COLO829 (cell line): ENCODE measurements at regions not wholly inside any gene's neighbourhood (a gene's known extent, or its start where the extent isn't known, plus 50 kb on each side); places are given as distances from the start of the nearest gene placed in this dataset.
"Not testable (repeated sequence)": the region's sequence is repeated elsewhere in the genome, so short reads cannot be mapped to it uniquely, and the experiment has no call there.

Experiments used
- DNase-seq: peaks from one replicate; pipeline ENCODE4 v3.0.0; 2012; ENCODE audit warnings: low spot score

DNA sequence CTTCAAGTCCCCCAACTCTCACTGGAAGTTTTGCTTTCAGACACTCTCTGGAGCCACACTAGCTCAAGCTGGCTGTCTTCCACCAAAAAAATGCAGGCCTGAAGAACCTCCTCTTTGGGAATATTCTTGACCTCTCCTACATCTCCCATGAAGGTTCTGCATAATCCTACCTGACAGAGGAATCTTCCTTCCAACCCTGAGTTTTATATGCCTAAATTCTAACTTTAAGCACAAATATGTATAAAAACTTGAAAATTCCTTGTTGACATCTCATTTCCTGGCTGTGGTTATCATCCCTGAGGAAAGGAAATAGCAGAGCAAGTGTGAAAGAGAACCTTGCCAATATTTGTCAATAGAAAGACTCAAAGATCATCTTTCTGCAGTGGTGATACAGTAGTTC lies 249.0 kb downstream of the LPIN1 start:
- DNase-seq: no peak

DNA sequence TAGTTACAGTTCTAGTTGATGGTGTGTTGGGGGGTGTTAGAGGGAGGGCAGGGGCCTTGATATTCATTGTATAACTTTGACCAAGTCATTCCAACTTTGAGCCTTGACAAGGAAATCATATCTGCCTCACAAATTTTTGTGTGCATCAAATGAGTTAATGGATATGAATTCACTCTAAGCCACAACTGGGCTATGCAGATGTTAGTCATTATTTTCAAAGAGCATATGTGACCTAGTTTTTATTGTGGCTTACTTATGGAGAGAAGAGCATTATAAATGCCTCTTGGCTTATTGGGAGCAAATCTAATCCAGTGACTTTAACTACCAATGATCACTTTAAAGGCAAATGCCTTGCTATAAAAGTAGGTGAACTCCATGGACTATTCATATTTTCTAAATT lies 250.2 kb downstream of the LPIN1 start:
- DNase-seq: no peak

DNA sequence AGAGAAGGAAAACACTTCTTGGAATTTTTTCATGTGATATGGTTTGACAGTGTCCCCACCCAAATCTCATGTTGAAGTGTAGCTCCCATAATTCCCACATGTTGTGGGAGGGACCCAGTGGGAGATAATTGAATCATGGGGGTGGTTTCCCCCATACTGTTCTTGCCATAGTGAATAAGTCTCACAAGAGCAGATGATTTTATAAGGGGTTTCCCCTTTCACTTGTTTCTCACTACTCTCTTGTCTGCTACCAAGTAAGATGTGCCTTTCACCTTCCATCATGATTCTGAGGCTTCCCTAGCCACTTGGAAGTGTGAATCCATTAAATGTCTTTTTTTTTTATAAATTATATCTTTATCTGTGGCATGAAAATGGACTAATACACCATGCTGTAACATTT lies 250.7 kb downstream of the LPIN1 start:
- no peak for DNase-seq

DNA sequence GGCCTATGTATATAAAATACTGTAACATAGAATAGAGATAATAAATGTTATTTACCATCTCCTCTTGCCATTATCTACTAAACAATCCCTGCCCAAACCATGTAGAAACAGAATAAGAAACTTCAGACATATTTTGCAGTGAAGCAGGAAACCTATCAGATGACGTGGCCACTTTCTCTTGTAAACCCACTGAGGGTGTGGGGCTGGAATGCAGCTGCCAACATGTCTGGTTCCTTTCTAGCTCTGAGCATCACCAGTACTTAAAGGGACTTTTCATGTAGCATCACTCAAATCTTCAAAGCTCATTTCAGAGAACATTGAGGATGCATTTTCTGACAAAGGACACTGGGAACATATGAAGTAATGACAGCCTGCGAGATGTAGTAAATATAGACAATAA lies 251.8 kb downstream of the LPIN1 start:
- no peak for DNase-seq

DNA sequence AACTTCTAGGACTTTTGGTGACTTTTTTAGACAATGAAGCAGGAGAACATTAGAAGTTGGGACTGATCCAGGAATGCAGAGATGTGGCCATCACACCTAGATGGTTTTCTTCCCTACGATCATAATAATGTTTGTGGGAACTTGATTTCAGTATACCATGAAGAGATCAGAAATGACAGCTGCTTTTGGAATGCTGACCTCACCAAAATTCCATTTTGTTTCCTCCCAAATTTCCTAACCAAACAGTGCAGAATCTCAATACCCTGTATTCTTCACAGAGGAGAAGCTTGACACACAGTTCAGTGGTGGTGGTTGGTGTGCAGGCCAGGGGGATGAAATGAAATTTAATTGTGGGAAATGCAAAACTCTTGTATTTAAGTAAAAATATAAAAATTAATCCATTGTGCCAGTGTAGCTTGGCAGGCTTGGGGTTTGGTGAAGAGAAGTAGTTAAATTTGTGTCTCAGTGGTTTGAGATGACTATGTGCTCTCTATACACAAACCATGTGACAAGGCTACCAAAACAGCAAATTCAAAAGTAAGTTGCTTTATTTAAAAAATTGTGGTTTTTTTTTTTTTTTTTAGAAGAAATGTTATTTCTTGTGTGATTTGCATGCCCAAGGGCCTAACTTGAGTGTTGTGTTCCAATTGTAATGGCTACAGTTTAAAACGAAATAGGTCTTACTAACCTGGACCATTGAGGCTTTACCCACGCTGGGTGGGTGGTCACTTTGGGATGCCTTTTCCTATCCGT lies 252.4 kb downstream of the LPIN1 start:
- no peak for DNase-seq

DNA sequence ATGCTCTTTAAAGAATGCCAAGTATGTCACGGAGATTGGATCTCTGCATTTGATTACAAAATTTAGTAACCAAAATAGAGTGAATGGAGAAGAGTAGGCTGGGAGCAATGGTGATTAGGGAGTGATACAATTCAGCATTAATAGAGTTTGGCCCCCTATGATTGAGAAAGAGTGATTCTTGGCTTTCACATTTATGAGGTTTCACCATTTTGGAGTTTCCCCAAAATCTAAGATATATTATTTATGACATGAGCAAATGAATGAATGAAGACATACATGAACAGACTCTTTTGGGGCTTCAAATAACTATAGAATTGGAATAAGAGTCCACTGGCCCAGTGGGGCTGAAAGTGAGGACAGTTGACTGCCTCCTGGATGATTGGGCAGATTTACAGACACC lies 255.2 kb downstream of the LPIN1 start:
- DNase-seq: no peak

DNA sequence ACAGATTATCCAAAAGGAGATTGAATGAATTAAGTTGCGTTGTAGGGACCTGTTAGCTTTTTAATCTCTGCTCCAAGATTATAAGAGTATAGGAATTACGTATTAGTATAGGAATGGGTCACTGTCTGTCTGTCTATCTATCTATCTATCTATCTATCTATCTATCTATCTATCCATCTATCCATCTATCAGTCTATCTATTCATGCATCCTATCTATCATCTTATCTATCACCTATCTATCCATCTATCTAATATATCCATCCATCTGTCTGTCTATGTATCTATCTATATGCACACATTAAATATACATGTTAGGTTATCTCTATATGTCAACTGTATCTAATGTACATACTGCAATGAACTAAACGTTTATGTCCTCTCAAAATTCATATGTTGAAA lies 255.8 kb downstream of the LPIN1 start:
- no peak for DNase-seq

DNA sequence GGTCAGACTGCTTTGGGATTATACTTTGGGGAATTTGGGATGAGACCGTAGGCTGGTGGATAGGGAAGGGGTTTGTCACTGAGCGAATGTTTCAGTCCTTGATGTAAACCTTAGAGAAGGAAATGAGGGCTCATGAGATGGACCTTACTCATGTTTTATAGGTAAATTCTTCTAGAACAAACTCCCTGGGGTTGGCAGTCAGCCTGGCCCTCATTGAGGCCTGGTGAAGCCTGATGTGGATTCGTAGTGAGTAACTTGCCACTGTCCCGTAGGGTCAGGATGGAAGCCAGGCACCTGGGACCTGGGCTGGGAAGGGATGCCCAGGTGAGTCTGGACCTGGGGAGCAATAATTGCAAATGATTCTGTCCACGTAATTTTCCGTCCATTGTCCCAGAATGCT lies 258.3 kb downstream of the LPIN1 start:
- no peak for DNase-seq

DNA sequence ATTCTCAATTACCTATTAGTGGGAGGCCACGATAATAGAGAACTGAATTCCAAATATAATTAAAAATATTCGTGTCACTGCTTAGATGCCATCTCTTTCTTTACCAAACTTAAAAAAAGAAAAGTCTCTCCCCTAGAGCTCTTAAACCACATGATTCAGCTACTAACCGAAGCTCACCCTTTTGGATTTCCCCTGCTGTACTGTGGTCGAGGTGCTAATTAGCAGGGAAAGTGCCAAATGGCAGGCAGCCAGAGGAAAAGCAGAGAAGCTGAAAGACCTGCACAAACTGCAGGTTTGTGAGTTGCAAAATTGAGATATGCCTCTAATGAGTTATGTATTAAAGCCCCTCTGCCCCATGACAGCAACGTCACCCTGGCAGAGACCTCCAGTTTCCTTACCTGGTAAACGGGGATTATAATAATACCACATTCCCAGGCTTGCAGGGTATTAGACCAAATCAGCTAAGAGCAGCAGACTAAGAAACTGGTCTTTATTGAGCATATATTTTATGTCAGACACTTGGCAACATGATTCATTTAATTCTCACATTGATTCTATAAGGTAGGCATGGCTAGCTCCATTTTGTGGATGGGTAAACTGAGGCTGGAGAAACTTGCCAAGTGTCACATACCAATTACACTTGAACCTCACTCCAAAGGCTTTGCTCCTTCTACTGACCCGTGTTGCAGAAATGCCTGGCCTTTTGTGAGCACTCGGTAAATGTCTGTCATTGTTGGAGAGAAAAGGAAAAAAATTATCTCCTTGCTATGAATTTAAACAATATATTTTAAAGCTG lies 259.7 kb downstream of the LPIN1 start:
- no peak for DNase-seq

DNA sequence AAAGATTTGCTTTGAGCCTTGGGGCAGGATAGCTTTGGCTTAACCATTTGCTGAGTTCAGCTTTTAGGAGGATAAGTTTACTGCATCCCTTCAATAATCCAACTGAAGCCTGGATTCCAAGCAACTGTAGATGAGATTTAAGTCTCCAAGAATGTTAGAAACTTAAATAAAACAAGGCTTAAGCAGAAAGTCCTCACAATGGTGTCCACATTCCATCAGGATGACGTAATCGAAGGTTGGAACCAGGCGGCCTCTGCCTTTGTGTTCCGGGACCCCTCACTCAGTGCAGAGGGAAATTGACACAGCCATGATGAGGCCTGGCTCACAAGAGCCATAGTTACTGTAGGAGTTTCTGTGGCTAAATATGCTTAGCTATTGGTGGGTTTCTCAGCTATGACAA lies 260.4 kb downstream of the LPIN1 start:
- no peak for DNase-seq

DNA sequence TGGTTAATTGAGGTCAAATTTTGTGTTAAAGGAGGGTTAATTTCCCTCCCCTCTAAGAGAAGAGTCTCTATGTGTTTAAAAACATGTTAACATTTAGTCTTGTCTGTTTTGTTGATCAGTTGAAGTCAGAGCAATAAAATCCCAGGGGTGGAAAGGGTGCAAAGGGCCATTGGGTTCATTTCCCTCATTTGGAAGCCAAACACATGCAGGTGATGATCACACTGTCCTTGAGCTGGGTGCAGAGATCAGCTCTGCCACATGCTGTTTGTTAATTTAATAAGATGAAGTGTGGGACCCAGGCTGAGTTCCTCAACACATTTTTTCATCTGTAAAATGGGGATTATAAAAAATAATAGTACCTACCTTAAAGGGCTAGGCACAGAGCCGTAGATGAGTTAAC lies 260.9 kb downstream of the LPIN1 start:
- no peak for DNase-seq

DNA sequence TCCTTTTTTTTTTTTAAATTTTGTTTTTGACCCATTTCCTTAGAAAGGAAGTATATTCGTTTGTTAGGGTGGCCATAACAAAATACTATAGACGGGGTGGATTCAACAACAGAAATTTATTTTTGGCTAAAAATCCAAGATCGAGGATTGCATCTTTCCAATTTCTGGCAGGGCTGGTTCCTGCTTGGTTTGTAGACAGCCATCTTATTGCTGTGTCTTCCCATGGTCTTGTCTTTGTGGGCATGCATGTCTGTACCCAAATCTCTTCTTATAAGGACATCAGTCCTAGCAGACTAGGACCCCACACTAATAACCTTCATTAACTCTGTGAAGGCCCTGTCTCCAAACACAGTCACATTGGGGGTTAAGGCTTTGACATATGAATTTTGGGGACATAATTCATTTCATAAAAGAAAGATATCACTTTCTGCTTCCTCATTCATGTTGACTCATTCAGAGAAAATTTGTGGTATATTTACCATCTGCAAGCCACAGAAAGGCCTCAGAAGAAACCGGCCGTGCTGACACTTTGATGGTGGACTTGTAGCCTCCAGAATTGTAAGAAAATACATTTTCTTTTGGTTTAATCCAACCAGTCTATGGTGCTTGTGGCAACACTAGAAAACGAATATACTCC lies 262.1 kb downstream of the LPIN1 start:
- no peak for DNase-seq

DNA sequence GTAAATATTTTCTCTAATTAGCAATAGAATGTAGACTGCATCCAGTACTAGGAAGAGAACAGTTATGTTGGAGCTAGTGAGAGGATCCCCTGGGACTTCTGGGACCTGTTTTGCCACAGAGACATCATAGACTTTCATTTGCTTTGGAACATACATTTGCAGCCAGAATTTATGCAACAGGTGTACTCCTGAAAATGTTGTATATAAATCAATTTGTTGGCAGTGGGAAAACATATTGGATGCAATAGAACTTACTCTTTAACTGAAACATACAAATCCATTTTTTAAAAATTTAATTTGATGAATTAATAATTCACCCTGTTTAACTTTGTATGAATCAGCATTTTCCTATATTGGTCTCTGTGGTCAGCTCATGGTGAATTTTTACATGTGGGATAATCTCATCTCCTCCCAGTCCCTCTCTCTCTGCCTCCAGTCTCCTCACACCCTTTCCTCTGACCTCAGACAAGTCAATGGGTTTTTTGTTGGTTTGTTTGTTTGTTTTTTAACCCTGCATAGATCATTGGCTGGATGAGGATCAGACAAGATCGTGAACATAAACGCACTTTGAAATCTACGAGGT lies 263.0 kb downstream of the LPIN1 start:
- DNase-seq: no peak

DNA sequence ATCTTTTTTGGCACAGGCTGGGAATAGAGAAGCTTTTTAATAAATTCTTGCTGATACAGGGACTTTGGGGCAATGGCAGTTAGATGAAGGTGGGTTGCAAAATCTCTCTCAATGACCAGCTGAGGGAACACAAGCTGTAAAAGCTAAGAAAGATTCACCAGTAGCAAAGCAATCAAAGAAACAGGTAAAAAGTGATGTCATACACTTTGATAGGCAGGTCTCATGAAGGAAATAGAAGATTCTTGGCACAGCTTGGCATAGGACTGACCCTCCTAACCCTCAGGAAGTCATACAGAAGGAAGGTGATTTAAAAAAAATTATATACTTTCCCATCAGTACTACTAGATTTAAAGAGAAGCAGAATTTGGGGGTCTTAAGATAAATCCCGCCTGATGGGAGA lies 263.6 kb downstream of the LPIN1 start:
- no peak for DNase-seq

DNA sequence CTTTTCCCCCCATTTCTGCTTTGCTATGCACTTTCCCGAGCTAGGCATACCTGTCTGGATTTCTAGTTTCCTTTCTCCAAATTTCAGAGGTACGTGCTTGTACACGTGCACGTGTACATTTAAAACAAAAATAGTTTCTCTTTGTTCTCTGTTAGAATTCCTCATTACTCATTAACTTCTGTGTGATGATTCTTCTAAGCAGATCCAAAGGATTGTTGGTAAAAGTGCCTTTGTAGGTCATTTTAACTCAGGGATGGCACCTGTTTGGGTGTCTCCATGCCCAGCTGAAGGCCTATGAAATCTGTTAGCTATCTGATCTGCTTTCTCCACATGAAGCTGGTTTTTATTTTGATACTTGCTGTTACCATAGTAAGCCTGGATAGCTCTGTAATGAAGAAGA lies 264.3 kb downstream of the LPIN1 start:
- DNase-seq: no peak

DNA sequence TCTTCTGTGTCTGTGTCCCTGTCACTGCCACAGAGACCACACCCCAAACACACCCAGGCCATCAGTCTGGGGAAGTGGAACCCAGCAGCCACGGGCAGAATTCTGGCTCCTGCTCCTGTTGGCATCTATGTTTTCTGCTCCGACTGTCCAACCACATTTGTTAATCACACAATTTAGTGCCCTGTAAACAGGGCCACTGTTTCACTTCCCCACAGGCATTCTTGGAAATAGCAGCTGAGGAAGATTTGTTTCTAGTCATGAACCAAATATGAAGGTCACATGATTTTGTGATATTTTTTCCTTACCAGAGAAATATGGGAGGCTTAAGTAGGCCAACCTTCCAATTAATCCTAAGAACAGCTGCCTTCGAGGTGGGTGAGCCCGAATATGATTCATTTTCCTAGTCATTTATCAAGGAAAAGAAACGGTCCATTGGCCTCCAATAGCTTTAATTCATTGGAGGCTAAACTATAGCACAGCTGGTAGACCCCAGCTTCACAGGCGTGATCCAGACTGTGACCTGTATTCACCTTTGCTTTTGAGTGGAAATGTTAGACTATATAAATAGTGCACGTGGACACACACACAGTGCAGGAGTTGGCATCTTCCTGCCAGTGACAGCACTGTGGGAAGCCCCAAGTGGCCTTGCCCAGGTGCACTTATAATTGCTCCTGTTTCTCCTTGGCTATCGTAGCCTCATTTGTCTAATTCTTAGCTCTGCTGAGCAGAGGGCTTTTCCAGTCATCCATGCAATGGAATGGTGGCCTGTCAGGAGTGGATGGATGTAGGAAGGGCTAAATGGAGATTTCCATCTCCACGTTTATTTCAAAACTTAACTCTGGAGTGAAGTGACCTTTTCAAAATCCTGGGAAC lies 267.9 kb downstream of the LPIN1 start:
- no peak for DNase-seq

DNA sequence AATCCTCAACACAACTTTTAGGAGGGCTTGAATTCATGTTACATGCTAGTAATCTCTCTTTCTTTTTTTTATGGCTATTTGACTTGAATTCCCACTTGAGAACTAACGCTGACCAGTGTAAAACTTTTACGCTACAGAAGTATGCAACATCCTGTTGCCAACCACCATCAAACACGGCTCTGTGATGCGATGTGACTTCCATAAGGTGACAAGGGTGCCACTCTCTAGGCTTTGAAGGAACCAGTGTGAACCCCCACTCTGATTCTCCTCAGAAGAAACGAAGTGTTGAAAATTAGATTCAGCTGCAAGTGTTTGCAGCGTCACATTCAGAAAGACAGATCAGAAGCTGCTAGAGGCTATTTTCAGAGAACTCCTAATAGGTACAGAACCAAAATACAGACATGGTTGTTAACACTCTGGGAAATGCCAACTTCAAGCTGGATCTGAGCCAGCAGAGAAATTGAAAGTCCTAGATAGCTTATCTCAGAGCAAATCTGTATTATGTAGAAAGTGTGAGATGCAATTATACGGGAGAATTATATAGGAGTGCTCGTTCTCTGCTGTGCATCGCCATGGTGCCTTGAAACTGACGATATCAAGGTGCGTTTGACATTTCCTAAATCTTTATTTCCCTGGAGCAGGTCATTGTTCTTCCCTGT lies 271.2 kb downstream of the LPIN1 start:
- no peak for DNase-seq

DNA sequence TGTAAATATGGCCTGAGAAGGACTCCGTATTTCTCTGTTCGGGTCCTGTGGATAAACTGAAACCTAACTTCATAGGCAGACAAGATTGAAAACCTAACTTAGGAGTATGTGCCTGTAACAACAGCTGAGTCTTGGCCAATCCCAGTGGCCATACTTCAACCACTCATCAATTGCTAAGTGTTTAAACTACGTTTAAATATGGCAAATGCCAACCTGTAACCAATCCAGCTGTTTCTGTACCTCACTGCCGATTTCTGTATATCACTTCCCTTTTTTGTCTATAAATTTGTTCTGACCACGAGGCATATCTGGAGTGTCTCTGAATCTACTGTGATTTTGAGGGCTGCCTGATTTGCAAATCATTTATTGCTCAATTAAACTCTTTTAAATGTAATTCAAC lies 272.3 kb downstream of the LPIN1 start:
- not testable (repeated sequence) for DNase-seq

DNA sequence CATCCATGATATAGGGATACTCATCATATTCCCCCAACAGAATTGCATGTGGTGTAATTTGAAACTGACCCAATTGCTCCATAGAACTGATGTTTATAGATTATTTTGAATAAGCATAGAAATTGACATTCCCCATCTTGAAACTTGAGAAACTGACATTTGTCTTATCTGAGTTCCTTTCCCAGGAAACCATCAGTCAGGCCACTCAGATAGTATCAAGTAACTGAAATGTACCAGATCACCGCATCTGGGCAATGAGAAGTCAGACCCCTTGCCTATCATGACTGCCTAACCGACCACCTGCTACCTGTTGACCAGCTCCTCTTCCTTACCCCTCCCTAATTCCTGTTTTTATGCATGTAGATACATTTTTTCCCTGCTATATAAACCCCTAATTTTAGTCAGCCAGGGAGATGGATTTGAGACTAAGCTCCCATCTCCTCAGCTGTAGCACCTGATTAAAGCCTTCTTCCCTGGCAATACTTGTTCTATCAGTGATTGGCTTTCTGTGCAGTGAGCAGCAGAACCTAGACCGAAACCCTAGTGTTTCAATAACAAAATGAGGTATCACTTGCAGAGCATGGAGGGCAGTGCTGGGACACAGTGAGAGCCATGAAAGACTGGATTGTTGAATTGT lies 274.5 kb downstream of the LPIN1 start:
- no peak for DNase-seq

DNA sequence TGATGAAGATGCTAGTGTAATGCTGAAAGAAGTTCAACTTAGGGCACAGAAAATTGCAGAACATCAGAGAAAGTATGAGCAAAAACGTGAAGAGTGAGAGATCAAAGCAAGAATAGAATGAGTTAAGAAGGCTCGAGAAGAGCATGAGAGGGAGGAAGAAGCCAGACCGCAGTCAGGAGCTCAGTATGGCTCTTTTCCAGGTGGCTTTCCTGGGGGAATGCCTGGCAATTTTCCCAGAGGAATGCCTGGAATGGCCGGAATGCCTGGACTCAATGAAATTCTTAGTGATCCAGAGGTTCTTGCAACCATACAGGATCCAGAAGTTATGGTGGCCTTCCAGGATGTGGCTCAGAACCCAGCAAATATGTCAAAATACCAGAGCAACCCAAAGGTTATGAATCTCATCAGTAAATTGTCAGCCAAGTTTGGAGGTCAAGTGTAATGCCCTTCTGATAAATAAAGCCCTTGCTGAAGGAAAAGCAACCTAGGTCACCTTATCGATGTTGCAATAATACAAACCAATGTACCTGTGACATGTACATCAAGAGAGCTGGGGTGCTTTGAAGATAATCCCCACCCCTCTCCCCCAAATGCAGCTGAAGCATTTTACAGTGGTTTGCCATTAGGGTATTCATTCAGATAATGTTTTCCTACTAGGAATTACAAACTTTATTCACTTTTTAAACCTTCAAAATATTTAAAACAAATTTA lies 277.9 kb downstream of the LPIN1 start:
- not testable (repeated sequence) for DNase-seq
